GM19452 (cell line): ENCODE measurements at regions not wholly inside any gene's neighbourhood (a gene's known extent, or its start where the extent isn't known, plus 50 kb on each side); places are given as distances from the start of the nearest gene placed in this dataset.
"Not testable (repeated sequence)": the region's sequence is repeated elsewhere in the genome, so short reads cannot be mapped to it uniquely, and the experiment has no call there.

Experiments
- ATAC-seq: cut with Tn5 transposase; IDR thresholded peaks from one replicate; pipeline ENCODE4 v1.9.1; 2021; ENCODE audit not compliant: unreplicated experiment

DNA sequence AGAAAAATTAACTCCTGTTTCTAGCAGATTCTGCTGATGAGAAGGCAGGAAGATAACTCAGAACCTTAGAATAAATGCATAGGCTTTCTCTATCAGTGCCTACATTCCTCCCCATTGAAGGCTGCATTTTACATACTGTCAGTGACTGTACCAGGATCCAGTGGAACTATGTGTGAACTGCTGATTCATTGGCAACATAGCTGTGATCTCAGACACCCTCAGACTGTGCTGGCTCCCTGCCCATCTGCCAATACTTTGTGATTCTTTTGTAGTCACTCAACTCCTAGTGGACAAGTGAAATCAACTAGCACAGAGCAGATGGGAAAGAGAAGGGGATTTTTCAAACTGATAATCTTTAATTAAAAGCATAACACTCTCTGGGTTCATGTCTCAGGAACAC lies 375.8 kb downstream of the MDFIC start:
- ATAC-seq: no peak

DNA sequence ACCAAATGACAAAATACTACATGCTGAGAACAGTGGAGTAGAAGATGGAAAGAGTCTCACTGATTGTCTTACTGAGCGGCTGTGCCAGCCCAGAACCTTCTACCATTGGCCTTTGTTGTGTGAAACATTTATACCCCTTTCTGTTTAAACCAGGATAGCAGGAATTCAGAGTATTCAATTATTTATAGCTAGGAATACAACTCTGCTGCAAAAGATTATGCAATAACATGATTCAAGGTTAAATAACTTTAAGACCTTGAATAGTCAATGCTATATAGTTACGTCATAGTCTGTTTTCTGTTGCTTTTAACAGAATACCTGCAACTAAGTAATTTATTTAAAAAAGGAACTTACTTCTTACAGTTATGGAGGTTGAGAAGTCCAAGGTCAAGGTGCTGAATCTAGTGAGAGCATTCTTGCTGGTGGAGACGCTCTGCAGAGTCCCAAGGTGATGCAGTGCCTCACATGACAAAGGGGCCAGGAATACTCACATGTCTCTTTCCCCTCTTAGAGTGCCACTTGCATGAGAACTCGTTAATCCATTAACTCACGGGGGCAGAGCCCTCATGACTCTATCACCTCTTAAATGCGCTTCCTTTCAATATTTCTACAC lies 371.8 kb downstream of the MDFIC start:
- ATAC-seq: no peak

GRCh38 chr7:115292381-115292780 lies 370.5 kb downstream of the MDFIC start:
- ATAC-seq: no peak

DNA sequence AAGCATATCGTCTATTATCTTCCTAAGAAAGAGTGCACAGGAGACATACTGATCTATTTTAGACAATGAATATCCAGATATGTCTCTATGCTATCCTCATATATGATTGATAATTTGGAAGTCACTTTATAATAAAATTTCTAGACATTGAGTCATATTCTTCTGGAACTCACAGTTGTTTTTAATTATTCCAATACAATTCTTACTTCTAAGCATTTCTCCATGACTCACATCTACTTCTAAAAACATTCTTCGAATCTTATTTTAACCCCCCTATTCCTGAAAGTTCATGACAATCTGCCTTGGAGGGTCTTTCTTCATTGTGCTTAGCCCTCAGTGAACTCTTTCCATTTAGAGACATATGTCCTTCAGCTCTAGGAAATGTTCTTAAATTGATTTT lies 368.1 kb downstream of the MDFIC start:
- no peak for ATAC-seq

DNA sequence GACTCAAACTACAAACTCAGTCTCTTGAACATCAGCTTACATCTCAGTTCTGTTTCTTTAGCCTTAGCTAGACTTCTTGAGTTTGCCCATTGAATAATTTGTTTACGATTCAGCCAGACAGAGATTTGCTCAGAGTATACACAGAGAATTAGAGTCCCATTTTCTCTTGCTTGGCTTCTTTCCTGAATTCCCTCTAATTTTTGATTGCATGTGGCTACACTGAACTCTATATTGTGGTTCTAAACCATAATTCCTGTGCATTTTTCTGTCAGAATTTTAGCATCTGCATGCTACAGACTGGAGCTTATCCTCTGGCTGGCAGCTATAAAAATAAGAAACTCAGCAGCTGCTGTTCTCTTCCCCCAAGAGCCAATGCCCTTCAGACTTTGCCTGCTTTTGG lies 354.9 kb downstream of the MDFIC start:
- ATAC-seq: no peak

DNA sequence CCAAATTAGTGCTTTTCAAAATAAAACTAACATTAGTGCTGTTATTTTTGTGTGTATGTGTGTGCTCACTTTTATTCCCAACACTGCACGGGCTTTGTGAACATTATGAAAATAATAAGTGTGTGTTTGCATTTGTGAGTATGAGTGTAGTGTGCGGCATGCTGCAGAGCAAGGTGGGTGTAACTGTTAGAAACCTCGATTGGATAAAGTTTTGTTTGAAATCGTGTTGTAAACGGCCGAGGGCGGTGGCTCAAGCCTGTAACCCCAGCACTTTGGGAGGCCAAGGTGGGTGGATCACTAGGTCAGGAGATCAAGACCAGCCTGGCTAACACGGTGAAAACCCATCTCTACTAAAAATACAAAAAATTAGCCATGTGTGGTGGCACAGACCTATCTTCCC lies 352.0 kb downstream of the MDFIC start:
- ATAC-seq: not testable (repeated sequence)

GRCh38 chr7:115273139-115273772 lies 351.4 kb downstream of the MDFIC start:
- ATAC-seq: no peak

GRCh38 chr7:115271332-115272235 lies 349.7 kb downstream of the MDFIC start:
- ATAC-seq: no peak

DNA sequence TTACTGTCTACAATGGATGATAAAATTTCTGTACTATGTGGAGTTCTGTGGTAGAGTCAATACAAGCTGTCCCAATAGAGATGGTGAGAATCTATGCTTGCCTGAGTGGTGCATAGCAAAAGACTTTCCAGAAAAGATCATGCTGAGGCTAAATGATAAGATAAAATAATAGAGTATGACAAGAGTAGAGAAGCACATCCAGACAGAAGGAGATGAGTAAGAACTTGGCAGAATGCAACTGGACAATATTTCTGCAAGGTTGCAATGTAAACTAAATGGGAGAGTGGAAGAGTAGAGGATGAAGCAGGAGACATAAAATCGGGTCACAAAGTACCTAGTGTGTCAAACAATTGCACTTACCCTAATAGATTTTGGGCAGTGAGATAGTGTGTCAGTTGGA lies 347.6 kb downstream of the MDFIC start:
- ATAC-seq: no peak

DNA sequence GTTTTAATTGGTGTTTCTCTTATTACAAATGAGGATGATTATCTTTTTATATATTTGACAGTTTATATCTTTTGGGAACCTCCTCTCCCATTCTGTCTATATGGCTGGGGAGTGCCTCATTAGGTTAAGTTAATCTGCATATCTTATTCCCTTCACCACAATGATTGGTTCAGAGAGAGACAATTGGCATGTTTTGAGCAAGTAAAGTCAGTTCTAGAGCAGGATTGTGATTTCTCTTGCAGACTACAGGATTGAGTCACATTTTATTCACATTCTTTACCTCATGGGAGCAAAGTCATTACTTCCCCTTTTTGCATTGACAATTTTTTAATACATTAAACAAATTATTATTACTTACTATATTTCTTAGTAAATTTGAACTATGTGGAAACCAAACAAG lies 345.6 kb downstream of the MDFIC start:
- no peak for ATAC-seq

GRCh38 chr7:115260381-115260780 lies 338.5 kb downstream of the MDFIC start:
- ATAC-seq: no peak

GRCh38 chr7:115252461-115252860 lies 330.6 kb downstream of the MDFIC start:
- no peak for ATAC-seq

DNA sequence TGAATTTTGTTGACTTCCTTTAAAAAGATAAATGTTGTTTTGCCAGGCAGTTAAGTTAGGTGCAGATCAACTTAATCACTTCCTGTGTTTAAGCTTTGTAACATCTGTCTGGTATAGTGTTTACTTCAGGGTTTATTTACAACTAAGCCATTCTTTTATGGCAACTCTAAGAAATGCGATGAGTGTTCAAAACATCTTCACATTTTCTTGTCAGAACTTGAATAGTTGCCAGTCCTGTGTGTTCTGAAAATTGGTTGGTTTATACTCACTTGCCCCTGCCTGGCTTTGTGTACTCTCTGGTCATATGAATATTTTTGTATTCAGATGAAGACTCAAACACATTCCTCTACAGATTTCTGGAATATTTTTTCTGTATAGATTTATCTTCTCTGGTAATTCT lies 327.2 kb downstream of the MDFIC start:
- no peak for ATAC-seq

DNA sequence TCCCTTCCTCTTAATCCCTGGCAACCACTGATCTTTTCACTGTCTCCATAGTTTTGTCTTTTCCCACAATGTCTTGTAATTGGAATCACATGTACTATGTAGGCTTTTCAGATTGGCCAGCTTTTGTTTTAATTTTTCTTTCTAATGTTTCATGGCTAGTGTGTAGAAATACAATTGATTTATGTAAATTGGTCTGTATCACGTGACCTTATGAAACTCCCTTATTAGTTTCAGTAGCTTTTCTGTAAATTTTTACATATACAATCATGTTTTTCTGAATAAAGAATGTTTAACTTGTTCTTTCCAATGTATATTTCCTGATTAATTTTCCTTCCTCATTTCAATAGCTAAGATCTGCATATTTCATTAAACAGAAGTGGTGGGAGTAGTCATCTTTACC lies 319.3 kb downstream of the MDFIC start:
- ATAC-seq: no peak

- no peak for ATAC-seq
These were observed 318.3 kb downstream of the MDFIC start for GRCh38 chr7:115240242-115240641.

GRCh38 chr7:115235075-115235474 lies 313.2 kb downstream of the MDFIC start:
- ATAC-seq: no peak

GRCh38 chr7:115233809-115234208 lies 311.9 kb downstream of the MDFIC start:
- ATAC-seq: no peak

DNA sequence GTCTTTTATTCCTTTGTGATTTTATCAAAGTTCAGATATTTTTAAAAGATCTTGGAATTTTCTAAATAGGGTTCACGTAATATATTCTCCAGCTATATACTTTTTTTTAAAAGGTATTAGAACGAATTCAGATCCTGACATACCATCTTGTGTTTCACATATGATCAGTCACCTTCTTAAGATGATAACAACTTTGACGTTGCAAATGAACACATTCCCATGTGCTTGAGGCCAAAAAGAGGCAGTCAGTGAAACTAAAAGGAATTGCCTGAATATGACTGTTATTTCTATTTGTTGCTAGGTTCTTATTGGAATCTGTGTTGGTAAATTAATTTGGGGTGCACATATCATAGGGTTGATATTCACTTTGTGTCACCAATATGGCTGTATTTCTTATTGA lies 310.1 kb downstream of the MDFIC start:
- no peak for ATAC-seq

DNA sequence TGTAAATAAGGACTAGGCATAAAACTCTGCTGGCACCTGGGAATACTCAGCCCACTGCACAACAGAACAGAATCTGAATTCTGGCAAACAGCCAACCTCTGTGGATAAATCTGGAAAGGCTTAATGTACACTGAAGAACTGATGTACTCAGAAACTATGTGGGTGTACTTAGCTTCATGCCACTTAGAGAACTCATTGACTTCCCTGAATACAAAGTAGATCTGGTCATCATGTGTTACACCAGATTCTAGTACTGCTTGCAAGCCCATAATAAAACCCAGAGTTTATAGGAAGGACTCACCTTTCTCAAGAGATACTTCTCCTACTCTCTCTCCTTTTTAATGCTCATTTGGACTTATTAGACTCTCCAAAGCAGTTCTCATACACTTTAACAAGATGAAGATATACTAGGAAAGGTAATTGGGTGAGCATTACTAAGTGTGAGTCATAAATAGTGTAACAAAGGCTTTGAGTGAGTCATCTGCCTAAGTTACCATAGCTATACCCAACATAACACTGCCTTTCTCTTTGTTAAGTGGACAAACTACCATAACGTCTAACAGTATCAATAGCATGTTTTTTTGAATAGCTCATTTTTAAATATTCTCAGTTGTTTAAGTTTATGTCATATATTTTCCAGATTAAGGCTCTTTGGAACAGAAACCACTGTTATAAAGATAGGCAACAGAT lies 309.1 kb downstream of the MDFIC start:
- ATAC-seq: peak; percentile 82

DNA sequence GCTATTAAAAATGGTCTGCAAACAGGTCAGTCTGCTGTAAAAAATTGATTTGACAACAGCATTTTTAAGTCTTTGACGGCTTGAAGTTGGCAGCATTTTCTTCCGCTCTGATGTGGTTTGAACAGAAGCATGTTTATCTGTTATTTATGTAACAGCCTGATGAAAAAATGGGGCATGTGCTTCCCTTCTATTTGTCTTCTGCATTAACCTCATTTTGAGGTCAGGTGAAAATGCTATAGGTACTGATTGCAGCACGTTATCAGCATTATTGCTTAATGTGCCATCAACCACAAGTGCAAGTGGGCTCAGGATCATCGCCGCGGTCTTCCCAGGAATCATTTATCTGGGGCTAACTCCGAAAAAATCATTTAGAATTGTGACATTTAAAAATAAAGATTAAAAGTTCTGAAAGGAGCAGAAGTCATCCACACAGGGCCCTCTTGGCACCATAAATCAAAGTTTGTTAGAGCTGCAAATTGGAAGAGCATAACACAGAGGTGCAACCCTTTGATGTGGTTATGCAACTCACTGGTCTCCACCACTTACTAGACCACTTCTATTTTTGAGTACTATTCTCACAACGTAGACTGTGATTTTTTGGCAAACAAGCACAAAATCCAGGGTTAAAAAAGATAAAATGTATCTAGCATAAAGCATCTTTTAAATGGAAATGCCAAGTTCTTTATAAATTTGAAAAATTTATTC lies 307.7 kb downstream of the MDFIC start:
- no peak for ATAC-seq
